ENCODE measurements at regions not wholly inside any gene's neighbourhood (a gene's known extent, or its start where the extent isn't known, plus 50 kb on each side); places are given as distances from the start of the nearest gene placed in this dataset.
A peak's percentile ranks its signal among the peaks of the same experiment; 100 is the strongest.

GRCh38 chr4:155602351-155603140 lies 64.1 kb upstream of the GUCY1A1 start (continued):
- TF ChIP-seq CTCF (IDR thresholded peaks at IDR 0.05) (no peak), GATA2 (CRISPR knock-in tag; IDR thresholded peaks at IDR 0.05) (no peak), RXRA (IDR thresholded peaks at IDR 0.05; ENCODE audit: borderline replicate concordance, low read depth) (no peak), MAX (IDR thresholded peaks at IDR 0.05; ENCODE audit: low read depth) (no peak), YY1 (IDR thresholded peaks at IDR 0.05; ENCODE audit: low read depth) (no peak), NFIC (IDR thresholded peaks at IDR 0.05; ENCODE audit: borderline replicate concordance) (peak; percentile 32; the same call in 1 of the 2 replicates), NRF1 (IDR thresholded peaks at IDR 0.05; ENCODE audit: low read depth, low read length) (no peak), RFX5 (IDR thresholded peaks at IDR 0.05; ENCODE audit: low read length) (no peak), CHD2 (IDR thresholded peaks at IDR 0.05; ENCODE audit: low read length, partially characterized antibody) (no peak)
- TF ChIP-seq, protein P1, sequence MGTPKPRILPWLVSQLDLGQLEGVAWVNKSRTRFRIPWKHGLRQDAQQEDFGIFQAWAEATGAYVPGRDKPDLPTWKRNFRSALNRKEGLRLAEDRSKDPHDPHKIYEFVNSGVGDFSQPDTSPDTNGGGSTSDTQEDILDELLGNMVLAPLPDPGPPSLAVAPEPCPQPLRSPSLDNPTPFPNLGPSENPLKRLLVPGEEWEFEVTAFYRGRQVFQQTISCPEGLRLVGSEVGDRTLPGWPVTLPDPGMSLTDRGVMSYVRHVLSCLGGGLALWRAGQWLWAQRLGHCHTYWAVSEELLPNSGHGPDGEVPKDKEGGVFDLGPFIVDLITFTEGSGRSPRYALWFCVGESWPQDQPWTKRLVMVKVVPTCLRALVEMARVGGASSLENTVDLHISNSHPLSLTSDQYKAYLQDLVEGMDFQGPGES (IDR thresholded peaks at IDR 0.05; ENCODE audit: low read depth, low read length), result no peak

DNA sequence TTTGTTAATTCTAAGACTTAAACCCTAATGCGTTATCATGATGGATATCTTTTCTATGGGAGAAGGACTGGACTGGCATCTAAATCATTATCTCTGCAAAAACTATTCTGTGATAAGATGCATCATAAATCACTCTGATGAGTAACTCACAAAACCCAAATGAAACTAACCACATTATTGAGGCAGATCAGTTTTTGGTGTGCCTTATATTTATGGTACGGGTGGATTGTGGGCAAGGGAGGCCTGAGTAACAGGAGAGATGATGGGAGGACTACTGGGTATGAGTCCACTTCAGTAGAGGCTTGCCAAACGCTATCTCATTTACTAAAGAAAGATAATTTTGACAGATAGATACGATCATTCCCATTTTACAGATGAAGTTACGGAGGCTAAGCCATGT lies 66.4 kb upstream of the GUCY1A1 start:
- H3K27me3 ChIP-seq (ENCODE audit: insufficient read depth), result no peaks in the 10 kb centered on the region
- TF ChIP-seq EZH2phosphoT487 (IDR thresholded peaks at IDR 0.05; ENCODE audit: borderline replicate concordance, low read depth) (no peak), NFIC (IDR thresholded peaks at IDR 0.05; ENCODE audit: borderline replicate concordance) (peak; percentile 47; the same call in 1 of the 2 replicates), CHD2 (IDR thresholded peaks at IDR 0.05; ENCODE audit: low read length, partially characterized antibody) (no peak), TEAD4 (IDR thresholded peaks at IDR 0.05; ENCODE audit: borderline replicate concordance, insufficient read depth) (peak; percentile 66; the same call in 1 of the 2 replicates), FOSL2 (IDR thresholded peaks at IDR 0.05; ENCODE audit: borderline replicate concordance, low read depth) (peak; percentile 37; the same call in 1 of the 2 replicates), TCF12 (IDR thresholded peaks at IDR 0.05) (peak; percentile 73), JUND (IDR thresholded peaks at IDR 0.05) (peak; percentile 50; the same call in 1 of the 2 replicates), EP300 (IDR thresholded peaks at IDR 0.05; ENCODE audit: borderline replicate concordance in 1 of 2, low read depth in 1 of 2, low read length in 1 of 2) (peak in 1 of 2 experiments; percentile 41; a peak in 1 of 4 replicates)
- TF ChIP-seq, protein P2, sequence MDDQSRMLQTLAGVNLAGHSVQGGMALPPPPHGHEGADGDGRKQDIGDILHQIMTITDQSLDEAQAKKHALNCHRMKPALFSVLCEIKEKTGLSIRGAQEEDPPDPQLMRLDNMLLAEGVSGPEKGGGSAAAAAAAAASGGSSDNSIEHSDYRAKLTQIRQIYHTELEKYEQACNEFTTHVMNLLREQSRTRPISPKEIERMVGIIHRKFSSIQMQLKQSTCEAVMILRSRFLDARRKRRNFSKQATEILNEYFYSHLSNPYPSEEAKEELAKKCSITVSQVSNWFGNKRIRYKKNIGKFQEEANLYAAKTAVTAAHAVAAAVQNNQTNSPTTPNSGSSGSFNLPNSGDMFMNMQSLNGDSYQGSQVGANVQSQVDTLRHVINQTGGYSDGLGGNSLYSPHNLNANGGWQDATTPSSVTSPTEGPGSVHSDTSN (IDR thresholded peaks at IDR 0.05), result peak; percentile 70
- no peak overlapping the region for H3K4me2 ChIP-seq
- no peak for DNase-seq
- H3K79me2 ChIP-seq (ENCODE audit: insufficient read depth), result no peaks in the 10 kb centered on the region
- no peaks in the 10 kb centered on the region for H3K9me2 ChIP-seq
- peaks cover 0 to 6% of the 10 kb centered on the region in 2 experiments; a peak in 3 of 4 replicates for H3K4me1 ChIP-seq (ENCODE audit: control insufficient read depth in 1 of 2, insufficient read depth in 2 of 2, low read depth in 1 of 2, low read length in 1 of 2)
- H3K9ac ChIP-seq, result no peak overlapping the region
- WGBS (ENCODE audit: low lambda C conversion rate), result 66% methylated on average over 5 of the region's 5 CpGs
- no peak overlapping the region for H2AFZ ChIP-seq (ENCODE audit: low read depth)
- H3F3A ChIP-seq (replicated peaks; ENCODE audit: insufficient read depth), result peaks cover 11% of the 10 kb centered on the region
- no peaks in the 10 kb centered on the region for H3K36me3 ChIP-seq (replicated peaks in 1 of 2; ENCODE audit: control insufficient read depth in 1 of 2, insufficient read depth in 2 of 2, low read length in 1 of 2)
- POLR2A ChIA-PET, result no interaction called here
- H3K9me3 ChIP-seq, result no peaks in the 10 kb centered on the region
- no peaks in the 10 kb centered on the region for H4K20me1 ChIP-seq (ENCODE audit: insufficient read depth)
- CTCF ChIA-PET, result no interaction called here
- no peak overlapping the region for H3K4me3 ChIP-seq (ENCODE audit: low read depth in 2 of 2, low read length in 1 of 2)
- H3K27ac ChIP-seq (ENCODE audit: low read depth in 2 of 2, low read length in 1 of 2), result no peak overlapping the region; a peak in 1 of 4 replicates
